OCI-LY7 (cell line): ENCODE measurements at regions not wholly inside any gene's neighbourhood (a gene's known extent, or its start where the extent isn't known, plus 50 kb on each side); places are given as distances from the start of the nearest gene placed in this dataset.

Source experiments
- BruUV-seq: library from RNA; stranded (reverse); fragments of 400-500 nt; replicated peaks from 2 replicates; lab custom pipeline; 2021; lab: Mats Ljungman, UMichigan
- CTCF ChIA-PET: fragments of 300-600 bp; sonication (Branson Sonifier 250); formaldehyde crosslinking; loops from one replicate; lab custom pipeline; 2022; ENCODE audit warnings: antibody characterized with exemption; ENCODE audit not compliant: unreplicated experiment; lab: Charles Lee
- POLR2A ChIA-PET: fragments of 300-600 bp; sonication (Branson Sonifier 250); formaldehyde crosslinking; loops from one replicate; lab custom pipeline; 2022; ENCODE audit warnings: antibody characterized with exemption; lab: Charles Lee
- DNase-seq: peaks from one replicate; pipeline ENCODE4 v3.0.0-alpha.2; 2015; ENCODE audit warnings: low spot score
- H2AFZ ChIP-seq: fragments of 200-600 bp; sonication (generic), shearing (Covaris generic); 2 replicates; pipeline ENCODE4 v1.6.1; 2014; ENCODE audit warnings: mild to moderate bottlenecking, antibody characterized with exemption, low read length, moderate library complexity
- H3K27ac ChIP-seq: fragments of 200-600 bp; sonication (generic); 2 replicates; pipeline ENCODE4 v1.5.1; 2014; ENCODE audit warnings: mixed run types, low read depth, mild to moderate bottlenecking, moderate library complexity, low read length, inconsistent platforms; ENCODE audit not compliant: poor library complexity, severe bottlenecking
- H3K36me3 ChIP-seq: fragments of 200-600 bp; sonication (generic); 2 replicates; pipeline ENCODE4 v1.6.1; 2014; ENCODE audit warnings: mild to moderate bottlenecking, antibody characterized with exemption, low read length, moderate library complexity, mixed read lengths; ENCODE audit not compliant: insufficient read depth
- H3K4me1 ChIP-seq: fragments of 200-600 bp; sonication (generic); 2 replicates; pipeline ENCODE4 v1.5.1; 2014; ENCODE audit warnings: mild to moderate bottlenecking, low read length; ENCODE audit not compliant: insufficient read depth, poor library complexity, severe bottlenecking
- H3K4me2 ChIP-seq: fragments of 200-600 bp; sonication (generic); 2 replicates; pipeline ENCODE4 v1.6.1; 2014; ENCODE audit warnings: mild to moderate bottlenecking, low read length
- H3K4me3 ChIP-seq: fragments of 200-600 bp; sonication (generic); 2 replicates; pipeline ENCODE4 v1.5.1; 2014; ENCODE audit warnings: mild to moderate bottlenecking, low read depth, low read length; ENCODE audit not compliant: poor library complexity, severe bottlenecking
- H3K79me2 ChIP-seq: fragments of 200-600 bp; sonication (generic); 2 replicates; pipeline ENCODE4 v1.6.1; 2016; ENCODE audit warnings: low read depth, mild to moderate bottlenecking, low read length, moderate library complexity, mixed read lengths; ENCODE audit not compliant: insufficient read depth
- H3K9me2 ChIP-seq: fragments of 200-600 bp; sonication (generic); 2 replicates; pipeline ENCODE4 v1.6.1; 2016; ENCODE audit warnings: mild to moderate bottlenecking, low read length, mixed read lengths; ENCODE audit not compliant: insufficient read depth
- H3K9me3 ChIP-seq: fragments of 200-600 bp; sonication (generic); 2 replicates; pipeline ENCODE4 v1.6.1; 2014; ENCODE audit warnings: mild to moderate bottlenecking, mixed run types, low read length, mixed read lengths
- H4K20me1 ChIP-seq: fragments of 200-600 bp; sonication (generic); 2 replicates; pipeline ENCODE4 v1.6.1; 2014; ENCODE audit warnings: mild to moderate bottlenecking, antibody characterized with exemption, low read length, moderate library complexity, mixed read lengths; ENCODE audit not compliant: insufficient read depth
- CTCF ChIP-seq: fragments of 200-600 bp; sonication (generic); conservative IDR thresholded peaks from 2 replicates; pipeline ENCODE4 v1.5.1; 2014; ENCODE audit warnings: mild to moderate bottlenecking, antibody characterized with exemption, low read length, moderate library complexity, mixed read lengths
- EZH2phosphoT487 ChIP-seq: fragments of 200-600 bp; sonication (generic); IDR thresholded peaks from 2 replicates; pipeline ENCODE4 v1.6.1; 2018; ENCODE audit warnings: low read depth, borderline replicate concordance, mild to moderate bottlenecking, mixed run types, antibody characterized with exemption, low read length, moderate library complexity, mixed read lengths
- intact Hi-C: fragments of 100-400 bp; cut with micrococcal nuclease; formaldehyde crosslinking; loops from one replicate; pipeline ENCODE4 v1.10.0; 2022; ENCODE audit not compliant: unreplicated experiment

GRCh38 chr13:94816256-94816655 is 103.9 kb upstream of the SOX21 start:
- H3K79me2 ChIP-seq: no peaks in the 10 kb centered on the region
- POLR2A ChIA-PET: no interaction called here

GRCh38 chr13:94813920-94814475 is 101.7 kb upstream of the SOX21 start:
- ChIA-PET CTCF (no interaction called here), POLR2A (interaction anchor here (0.6 kb wide), 1 partner anchor 1239 kb away, joined by 5 read pairs; no protein-coding TSS in a partner anchor)
- Histone ChIP-seq H3K79me2 (no peaks in the 10 kb centered on the region), H3K36me3 (no peaks in the 10 kb centered on the region), H3K9me3 (no peaks in the 10 kb centered on the region), H4K20me1 (no peaks in the 10 kb centered on the region), H3K4me1 (no peaks in the 10 kb centered on the region), H3K9me2 (no peaks in the 10 kb centered on the region), H3K4me2 (no peak overlapping the region), H2AFZ (no peak overlapping the region), H3K27ac (no peak overlapping the region), H3K4me3 (no peak overlapping the region)
- intact Hi-C loops: no loop called here
- TF ChIP-seq CTCF (no peak), EZH2phosphoT487 (no peak)
- DNase-seq: no peak
- no TSS peak for BruUV-seq

More at GRCh38 chr13:94816256-94816655, 103.9 kb upstream of the SOX21 start:
- DNase-seq: no peak
- Histone ChIP-seq H3K4me1 (no peaks in the 10 kb centered on the region), H3K9me2 (no peaks in the 10 kb centered on the region), H4K20me1 (no peaks in the 10 kb centered on the region), H3K4me3 (no peak overlapping the region), H3K4me2 (no peak overlapping the region), H3K36me3 (no peaks in the 10 kb centered on the region), H2AFZ (no peak overlapping the region), H3K9me3 (no peaks in the 10 kb centered on the region), H3K27ac (no peak overlapping the region)
- TF ChIP-seq CTCF (no peak), EZH2phosphoT487 (no peak)
- intact Hi-C loops: no loop called here
- BruUV-seq: no TSS peak
- CTCF ChIA-PET: no interaction called here

GRCh38 chr13:94811753-94812152 is 99.4 kb upstream of the SOX21 start:
- H2AFZ ChIP-seq: no peak overlapping the region
- H3K9me3 ChIP-seq: no peaks in the 10 kb centered on the region
- H3K4me3 ChIP-seq: no peak overlapping the region
- H3K4me2 ChIP-seq: no peak overlapping the region
- H3K36me3 ChIP-seq: no peaks in the 10 kb centered on the region
- H3K9me2 ChIP-seq: no peaks in the 10 kb centered on the region
- H3K79me2 ChIP-seq: no peaks in the 10 kb centered on the region
- DNase-seq: no peak
- no TSS peak for BruUV-seq
- ChIA-PET CTCF (no interaction called here), POLR2A (no interaction called here)
- H3K27ac ChIP-seq: no peak overlapping the region
- H3K4me1 ChIP-seq: no peaks in the 10 kb centered on the region
- TF ChIP-seq CTCF: no peak
- no peak for TF ChIP-seq EZH2phosphoT487
- H4K20me1 ChIP-seq: no peaks in the 10 kb centered on the region
- intact Hi-C loops: no loop called here
